ENCODE measurements at regions not wholly inside any gene's neighbourhood (a gene's known extent, or its start where the extent isn't known, plus 50 kb on each side); places are given as distances from the start of the nearest gene placed in this dataset.

GRCh38 chr11:95522874-95523273, 266.7 kb downstream of the FAM76B start:
- TF ChIP-seq, protein P1, sequence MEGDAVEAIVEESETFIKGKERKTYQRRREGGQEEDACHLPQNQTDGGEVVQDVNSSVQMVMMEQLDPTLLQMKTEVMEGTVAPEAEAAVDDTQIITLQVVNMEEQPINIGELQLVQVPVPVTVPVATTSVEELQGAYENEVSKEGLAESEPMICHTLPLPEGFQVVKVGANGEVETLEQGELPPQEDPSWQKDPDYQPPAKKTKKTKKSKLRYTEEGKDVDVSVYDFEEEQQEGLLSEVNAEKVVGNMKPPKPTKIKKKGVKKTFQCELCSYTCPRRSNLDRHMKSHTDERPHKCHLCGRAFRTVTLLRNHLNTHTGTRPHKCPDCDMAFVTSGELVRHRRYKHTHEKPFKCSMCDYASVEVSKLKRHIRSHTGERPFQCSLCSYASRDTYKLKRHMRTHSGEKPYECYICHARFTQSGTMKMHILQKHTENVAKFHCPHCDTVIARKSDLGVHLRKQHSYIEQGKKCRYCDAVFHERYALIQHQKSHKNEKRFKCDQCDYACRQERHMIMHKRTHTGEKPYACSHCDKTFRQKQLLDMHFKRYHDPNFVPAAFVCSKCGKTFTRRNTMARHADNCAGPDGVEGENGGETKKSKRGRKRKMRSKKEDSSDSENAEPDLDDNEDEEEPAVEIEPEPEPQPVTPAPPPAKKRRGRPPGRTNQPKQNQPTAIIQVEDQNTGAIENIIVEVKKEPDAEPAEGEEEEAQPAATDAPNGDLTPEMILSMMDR (IDR thresholded peaks at IDR 0.05; ENCODE audit: low read depth, low read length) = no peak
- no peak for TF ChIP-seq EZH2phosphoT487 (IDR thresholded peaks at IDR 0.05; ENCODE audit: low read depth)

Data from OCI-LY3 (cell line).